PC-3 (cell line): ENCODE measurements at regions not wholly inside any gene's neighbourhood (a gene's known extent, or its start where the extent isn't known, plus 50 kb on each side); places are given as distances from the start of the nearest gene placed in this dataset.

Source experiments
- ATAC-seq: fragments of 200-7000 bp; cut with Tn5 transposase; 2 replicates; pipeline ENCODE4 v1.9.1; 2020; ENCODE audit warnings: mild to moderate bottlenecking, moderate library complexity
- BruUV-seq: library from RNA; stranded (reverse); fragments of 400-500 nt; replicated peaks from 2 replicates; lab custom pipeline; 2021; lab: Mats Ljungman, UMichigan
- CTCF ChIA-PET: fragments of 300-600 bp; sonication (Branson Sonifier 250); formaldehyde crosslinking; loops from one replicate; lab custom pipeline; 2022; ENCODE audit warnings: antibody characterized with exemption; lab: Charles Lee
- POLR2A ChIA-PET: fragments of 300-600 bp; sonication (Branson Sonifier 250); formaldehyde crosslinking; loops from one replicate; lab custom pipeline; 2022; ENCODE audit warnings: antibody characterized with exemption; ENCODE audit not compliant: unreplicated experiment; lab: Charles Lee
- DNase-seq: peaks from one replicate; pipeline ENCODE4 v3.0.0-alpha.2; 2015
- H2AFZ ChIP-seq: fragments of 300-600 bp; sonication (generic); 2 replicates; pipeline ENCODE4 v1.6.0; 2016; ENCODE audit warnings: antibody characterized with exemption, low read length
- H3F3A ChIP-seq: fragments of 300-600 bp; sonication (generic); one replicate; pipeline ENCODE4 v1.6.0; 2017; ENCODE audit warnings: antibody characterized with exemption, low read length, control low read depth, mild to moderate bottlenecking; ENCODE audit not compliant: unreplicated experiment
- H3K27ac ChIP-seq: fragments of 300-600 bp; sonication (generic); 2 replicates; pipeline ENCODE4 v1.5.1; 2016; ENCODE audit warnings: mild to moderate bottlenecking, low read length
- H3K27me3 ChIP-seq: fragments of 300-600 bp; sonication (generic); 2 replicates; pipeline ENCODE4 v1.6.1; 2016; ENCODE audit warnings: low read length, mixed read lengths
- H3K36me3 ChIP-seq: fragments of 300-600 bp; sonication (generic); 2 replicates; pipeline ENCODE4 v1.6.1; 2016; ENCODE audit warnings: low read depth, mixed run types, low read length, mixed read lengths
- H3K4me1 ChIP-seq: fragments of 300-600 bp; sonication (generic); 2 replicates; pipeline ENCODE4 v1.5.1; 2016; ENCODE audit warnings: low read length; ENCODE audit not compliant: insufficient read depth
- H3K4me2 ChIP-seq: fragments of 300-600 bp; sonication (generic); 2 replicates; pipeline ENCODE4 v1.6.0; 2016; ENCODE audit warnings: low read length
- H3K4me3 ChIP-seq: fragments of 300-600 bp; sonication (generic); 2 replicates; pipeline ENCODE4 v1.5.1; 2016; ENCODE audit warnings: mild to moderate bottlenecking, low read length, mixed read lengths
- H3K79me2 ChIP-seq: fragments of 300-600 bp; sonication (generic); 2 replicates; pipeline ENCODE4 v1.6.1; 2017; ENCODE audit warnings: low read length, mixed read lengths
- H3K9ac ChIP-seq: fragments of 300-600 bp; sonication (generic); 2 replicates; pipeline ENCODE4 v1.6.0; 2016; ENCODE audit warnings: mild to moderate bottlenecking, low read length
- H3K9me2 ChIP-seq: fragments of 300-600 bp; sonication (generic); replicated peaks from 2 replicates; pipeline ENCODE4 v1.6.1; 2016; ENCODE audit warnings: mixed run types, low read length, mixed read lengths
- H3K9me3 ChIP-seq: fragments of 300-600 bp; sonication (generic); 2 replicates; pipeline ENCODE4 v1.6.1; 2016; ENCODE audit warnings: low read length, mixed read lengths
- H4K20me1 ChIP-seq: fragments of 300-600 bp; sonication (generic); 2 replicates; pipeline ENCODE4 v1.6.1; 2016; ENCODE audit warnings: low read length, mixed read lengths
- EZH2 ChIP-seq: fragments of 300-600 bp; sonication (generic); IDR thresholded peaks from one replicate; pipeline ENCODE4 v1.6.1; 2017; ENCODE audit warnings: antibody characterized with exemption, mild to moderate bottlenecking, low read length; ENCODE audit not compliant: unreplicated experiment
- EZH2phosphoT487 ChIP-seq: fragments of 300-600 bp; sonication (generic); IDR thresholded peaks from 2 replicates; pipeline ENCODE4 v1.6.1; 2018; ENCODE audit warnings: mild to moderate bottlenecking, antibody characterized with exemption, low read length, borderline replicate concordance
- intact Hi-C: fragments of 100-400 bp; cut with micrococcal nuclease; formaldehyde crosslinking; loops from 2 replicates; pipeline ENCODE4 v1.9.0; 2023
- TF ChIP-seq, protein P1 (sequence below): fragments of 300-600 bp; sonication (generic); conservative IDR thresholded peaks from 2 replicates; pipeline ENCODE4 v1.5.1; 2017; ENCODE audit warnings: antibody characterized with exemption, low read depth, mild to moderate bottlenecking, low read length

- no peak overlapping the region for H3K4me2 ChIP-seq
- H3K27me3 ChIP-seq, result no peaks in the 10 kb centered on the region
- ATAC-seq (no peak), DNase-seq (no peak)
- ChIA-PET POLR2A (no interaction called here), CTCF (no interaction called here)
- H3K9me2 ChIP-seq, result no peaks in the 10 kb centered on the region
- intact Hi-C loops, result no loop called here
- H2AFZ ChIP-seq, result no peak overlapping the region
- H3K4me3 ChIP-seq, result no peak overlapping the region
- H3K79me2 ChIP-seq, result no peaks in the 10 kb centered on the region
- H3K36me3 ChIP-seq, result no peaks in the 10 kb centered on the region
- H3K9me3 ChIP-seq, result 0 out of 2 replicates have a peak, but pooled peaks cover 21% of the 10 kb centered on the region
- no TSS peak for BruUV-seq
- H3K27ac ChIP-seq, result no peak overlapping the region
- H3K9ac ChIP-seq, result no peak overlapping the region
- no peaks in the 10 kb centered on the region for H3F3A ChIP-seq
- TF ChIP-seq EZH2, result no peak
- TF ChIP-seq EZH2phosphoT487, result no peak
- TF ChIP-seq, protein P1, sequence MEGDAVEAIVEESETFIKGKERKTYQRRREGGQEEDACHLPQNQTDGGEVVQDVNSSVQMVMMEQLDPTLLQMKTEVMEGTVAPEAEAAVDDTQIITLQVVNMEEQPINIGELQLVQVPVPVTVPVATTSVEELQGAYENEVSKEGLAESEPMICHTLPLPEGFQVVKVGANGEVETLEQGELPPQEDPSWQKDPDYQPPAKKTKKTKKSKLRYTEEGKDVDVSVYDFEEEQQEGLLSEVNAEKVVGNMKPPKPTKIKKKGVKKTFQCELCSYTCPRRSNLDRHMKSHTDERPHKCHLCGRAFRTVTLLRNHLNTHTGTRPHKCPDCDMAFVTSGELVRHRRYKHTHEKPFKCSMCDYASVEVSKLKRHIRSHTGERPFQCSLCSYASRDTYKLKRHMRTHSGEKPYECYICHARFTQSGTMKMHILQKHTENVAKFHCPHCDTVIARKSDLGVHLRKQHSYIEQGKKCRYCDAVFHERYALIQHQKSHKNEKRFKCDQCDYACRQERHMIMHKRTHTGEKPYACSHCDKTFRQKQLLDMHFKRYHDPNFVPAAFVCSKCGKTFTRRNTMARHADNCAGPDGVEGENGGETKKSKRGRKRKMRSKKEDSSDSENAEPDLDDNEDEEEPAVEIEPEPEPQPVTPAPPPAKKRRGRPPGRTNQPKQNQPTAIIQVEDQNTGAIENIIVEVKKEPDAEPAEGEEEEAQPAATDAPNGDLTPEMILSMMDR, result no peak
- no peaks in the 10 kb centered on the region for H4K20me1 ChIP-seq
- H3K4me1 ChIP-seq, result no peaks in the 10 kb centered on the region
Measured at GRCh38 chr1:4561205-4561604, 93.2 kb upstream of the AJAP1 start.

- 0 out of 2 replicates have a peak, but pooled peaks cover 22% of the 10 kb centered on the region for H3K9me3 ChIP-seq
- no peaks in the 10 kb centered on the region for H4K20me1 ChIP-seq
- TF ChIP-seq, protein P1, result no peak
- intact Hi-C loops, result no loop called here
- H3K27me3 ChIP-seq, result no peaks in the 10 kb centered on the region
- no peak overlapping the region for H3K4me3 ChIP-seq
- POLR2A ChIA-PET, result no interaction called here
- H3K27ac ChIP-seq, result no peak overlapping the region
- H3K4me1 ChIP-seq, result no peaks in the 10 kb centered on the region
- H3K36me3 ChIP-seq, result no peaks in the 10 kb centered on the region
- no peaks in the 10 kb centered on the region for H3K9me2 ChIP-seq
- CTCF ChIA-PET, result no interaction called here
- no peak overlapping the region for H3K4me2 ChIP-seq
- no peak for ATAC-seq
- no peak overlapping the region for H2AFZ ChIP-seq
- no peak for DNase-seq
- no peaks in the 10 kb centered on the region for H3F3A ChIP-seq
- BruUV-seq, result no TSS peak
- H3K79me2 ChIP-seq, result no peaks in the 10 kb centered on the region
- H3K9ac ChIP-seq, result no peak overlapping the region
Measured at GRCh38 chr1:4562321-4562720, 92.1 kb upstream of the AJAP1 start.

DNA sequence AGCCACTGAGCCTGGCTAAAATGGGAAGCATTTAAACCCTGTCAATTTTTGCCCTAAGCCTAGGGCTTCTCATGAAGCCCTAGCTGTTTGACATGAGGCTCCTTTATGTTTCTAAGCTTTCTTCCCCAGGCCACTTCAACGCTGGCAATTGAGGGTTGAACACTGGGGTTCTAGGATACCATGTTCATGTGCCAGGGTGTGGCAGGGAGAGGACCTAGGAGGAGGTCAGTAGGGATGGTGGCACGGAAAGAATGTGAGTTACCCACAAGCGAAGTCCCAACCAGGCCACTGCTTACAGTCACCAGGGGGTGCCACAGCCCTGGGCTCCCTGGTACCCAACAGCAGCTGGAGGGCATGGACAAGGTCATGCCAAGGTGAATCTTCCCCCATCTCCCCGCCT is 90.8 kb upstream of the AJAP1 start:
- Histone ChIP-seq H2AFZ (no peak overlapping the region), H3K4me1 (no peaks in the 10 kb centered on the region), H3K27ac (no peak overlapping the region), H3K79me2 (no peaks in the 10 kb centered on the region), H3F3A (no peaks in the 10 kb centered on the region), H3K4me2 (no peak overlapping the region), H3K36me3 (no peaks in the 10 kb centered on the region), H3K9ac (no peak overlapping the region), H3K9me2 (no peaks in the 10 kb centered on the region), H3K4me3 (no peak overlapping the region), H3K9me3 (0 out of 2 replicates have a peak, but pooled peaks cover 16% of the 10 kb centered on the region), H4K20me1 (no peaks in the 10 kb centered on the region), H3K27me3 (no peaks in the 10 kb centered on the region)
- BruUV-seq, result no TSS peak
- TF ChIP-seq, protein P1, result no peak
- TF ChIP-seq EZH2 (no peak), EZH2phosphoT487 (no peak)
- ATAC-seq (no peak), DNase-seq (no peak)
- intact Hi-C loops, result no loop called here
- CTCF ChIA-PET, result no interaction called here
- POLR2A ChIA-PET, result no interaction called here
